ENCODE measurements at regions not wholly inside any gene's neighbourhood (a gene's known extent, or its start where the extent isn't known, plus 50 kb on each side); places are given as distances from the start of the nearest gene placed in this dataset.

DNA sequence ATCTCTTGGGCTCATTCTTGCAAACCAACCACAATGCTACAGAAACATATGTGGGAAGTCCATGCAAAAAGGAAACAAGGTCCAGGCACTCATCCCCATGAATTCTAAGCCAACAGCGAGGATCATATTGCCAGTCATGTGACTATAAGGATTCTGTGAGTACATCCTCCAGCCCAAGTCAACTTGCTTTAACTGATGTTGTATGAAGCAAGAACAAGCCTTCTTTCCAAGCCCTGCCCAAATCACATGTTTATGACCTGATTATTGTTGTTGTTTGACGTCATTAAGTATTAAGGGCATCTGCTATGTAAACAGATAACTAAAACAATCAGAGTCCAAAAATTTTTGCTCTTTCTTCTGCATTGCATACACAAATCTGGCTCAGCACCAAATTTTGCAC lies 78.2 kb upstream of the MON1B start:
- TF ChIP-seq, protein P1, sequence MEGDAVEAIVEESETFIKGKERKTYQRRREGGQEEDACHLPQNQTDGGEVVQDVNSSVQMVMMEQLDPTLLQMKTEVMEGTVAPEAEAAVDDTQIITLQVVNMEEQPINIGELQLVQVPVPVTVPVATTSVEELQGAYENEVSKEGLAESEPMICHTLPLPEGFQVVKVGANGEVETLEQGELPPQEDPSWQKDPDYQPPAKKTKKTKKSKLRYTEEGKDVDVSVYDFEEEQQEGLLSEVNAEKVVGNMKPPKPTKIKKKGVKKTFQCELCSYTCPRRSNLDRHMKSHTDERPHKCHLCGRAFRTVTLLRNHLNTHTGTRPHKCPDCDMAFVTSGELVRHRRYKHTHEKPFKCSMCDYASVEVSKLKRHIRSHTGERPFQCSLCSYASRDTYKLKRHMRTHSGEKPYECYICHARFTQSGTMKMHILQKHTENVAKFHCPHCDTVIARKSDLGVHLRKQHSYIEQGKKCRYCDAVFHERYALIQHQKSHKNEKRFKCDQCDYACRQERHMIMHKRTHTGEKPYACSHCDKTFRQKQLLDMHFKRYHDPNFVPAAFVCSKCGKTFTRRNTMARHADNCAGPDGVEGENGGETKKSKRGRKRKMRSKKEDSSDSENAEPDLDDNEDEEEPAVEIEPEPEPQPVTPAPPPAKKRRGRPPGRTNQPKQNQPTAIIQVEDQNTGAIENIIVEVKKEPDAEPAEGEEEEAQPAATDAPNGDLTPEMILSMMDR (IDR thresholded peaks at IDR 0.05; ENCODE audit: low read depth, low read length): no peak
- TF ChIP-seq POLR2A (IDR thresholded peaks at IDR 0.05; ENCODE audit: extremely low read depth, insufficient read length): no peak
